Peyer's patch (tissue), 4 donors: ENCODE measurements at regions not wholly inside any gene's neighbourhood (a gene's known extent, or its start where the extent isn't known, plus 50 kb on each side); places are given as distances from the start of the nearest gene placed in this dataset.

Experiments used
- DNase-seq, 3 donors: peaks; one replicate each; pipeline ENCODE4 v3.0.0-alpha.2; 2017 to 2019
- H3K27ac ChIP-seq, 4 donors: fragments of 200-600 bp; sonication (generic); one replicate each; pipeline ENCODE4 v1.5.1; 2016 to 2019
- H3K27me3 ChIP-seq, 2 donors: fragments of 200-600 bp; sonication (generic); one replicate each; pipeline ENCODE4 v1.5.1; 2019
- H3K36me3 ChIP-seq, 3 donors: fragments of 200-600 bp; sonication (generic); one replicate each; pipeline ENCODE4 v1.5.1; 2016 to 2019
- H3K4me1 ChIP-seq, 4 donors: fragments of 200-600 bp; sonication (generic); one replicate each; pipeline ENCODE4 v1.5.1; 2016 to 2019
- H3K4me3 ChIP-seq, 4 donors: fragments of 200-600 bp; sonication (generic); 1 replicate in 3 of 4; 2 replicates in 1 of 4; pipeline ENCODE4 v1.5.1; 2016 to 2019; ENCODE audit warnings: mild to moderate bottlenecking in 1 of 4
- H3K9me3 ChIP-seq, 4 donors: fragments of 200-600 bp; sonication (generic); one replicate each; pipeline ENCODE4 v1.5.1; 2016 to 2019; ENCODE audit warnings: mild to moderate bottlenecking in 1 of 4
- CTCF ChIP-seq, 6 experiments: fragments of 450-650 bp in 4 of 6; fragments of 200-600 bp in 2 of 6; sonication (generic) in 1 of 6; IDR thresholded peaks; one replicate each; pipeline ENCODE4 v1.5.1; 2017 to 2019; ENCODE audit warnings: antibody characterized with exemption in 6 of 6, mild to moderate bottlenecking in 3 of 6, moderate library complexity in 1 of 6
- POLR2A ChIP-seq, 2 donors: fragments of 450-650 bp; IDR thresholded peaks; one replicate each; pipeline ENCODE4 v1.5.1; 2017; ENCODE audit warnings: antibody characterized with exemption in 2 of 2, mild to moderate bottlenecking in 2 of 2, moderate library complexity in 2 of 2

- Histone ChIP-seq H3K4me3 (no peak overlapping the region), H3K27me3 (no peaks in the 10 kb centered on the region), H3K27ac (no peak overlapping the region), H3K9me3 (no peaks in the 10 kb centered on the region), H3K36me3 (no peaks in the 10 kb centered on the region), H3K4me1 (no peaks in the 10 kb centered on the region)
- DNase-seq = no peak
- TF ChIP-seq POLR2A (IDR thresholded peaks at IDR 0.05) (no peak), CTCF (IDR thresholded peaks at IDR 0.05) (no peak)
These were observed 62.8 kb upstream of the CCDC91 start for GRCh38 chr12:28127455-28127854.

- Histone ChIP-seq H3K27me3 (no peaks in the 10 kb centered on the region), H3K9me3 (no peaks in the 10 kb centered on the region), H3K36me3 (no peaks in the 10 kb centered on the region), H3K4me3 (no peak overlapping the region), H3K27ac (no peak overlapping the region), H3K4me1 (no peaks in the 10 kb centered on the region)
- no peak for TF ChIP-seq CTCF (IDR thresholded peaks at IDR 0.05)
- no peak for TF ChIP-seq POLR2A (IDR thresholded peaks at IDR 0.05)
- no peak for DNase-seq
These were observed 61.2 kb upstream of the CCDC91 start for GRCh38 chr12:28129031-28129430.

DNA sequence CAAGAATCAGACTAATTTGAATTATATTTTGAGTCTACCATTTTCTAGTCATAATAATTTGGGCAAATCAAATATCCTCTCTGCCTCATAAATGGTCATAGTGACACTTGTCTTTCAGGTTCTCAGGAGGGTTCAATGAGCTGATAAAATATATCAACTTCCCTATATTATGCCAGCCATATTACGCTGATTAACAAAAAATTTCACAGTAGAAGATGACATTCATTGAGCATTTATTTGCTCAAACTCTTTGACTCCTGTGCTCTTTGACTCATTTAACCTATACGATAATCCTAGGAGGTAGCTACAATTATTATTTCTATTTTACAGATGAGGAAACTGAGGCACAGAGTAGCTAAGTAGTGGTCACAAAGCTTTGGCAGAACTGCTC, 60.0 kb upstream of the CCDC91 start:
- DNase-seq = no peak
- no peak for TF ChIP-seq CTCF (IDR thresholded peaks at IDR 0.05)
- TF ChIP-seq POLR2A (IDR thresholded peaks at IDR 0.05) = no peak
- Histone ChIP-seq H3K4me3 (no peak overlapping the region), H3K4me1 (no peaks in the 10 kb centered on the region), H3K27me3 (no peaks in the 10 kb centered on the region), H3K36me3 (no peaks in the 10 kb centered on the region), H3K9me3 (no peaks in the 10 kb centered on the region), H3K27ac (no peak overlapping the region)

DNA sequence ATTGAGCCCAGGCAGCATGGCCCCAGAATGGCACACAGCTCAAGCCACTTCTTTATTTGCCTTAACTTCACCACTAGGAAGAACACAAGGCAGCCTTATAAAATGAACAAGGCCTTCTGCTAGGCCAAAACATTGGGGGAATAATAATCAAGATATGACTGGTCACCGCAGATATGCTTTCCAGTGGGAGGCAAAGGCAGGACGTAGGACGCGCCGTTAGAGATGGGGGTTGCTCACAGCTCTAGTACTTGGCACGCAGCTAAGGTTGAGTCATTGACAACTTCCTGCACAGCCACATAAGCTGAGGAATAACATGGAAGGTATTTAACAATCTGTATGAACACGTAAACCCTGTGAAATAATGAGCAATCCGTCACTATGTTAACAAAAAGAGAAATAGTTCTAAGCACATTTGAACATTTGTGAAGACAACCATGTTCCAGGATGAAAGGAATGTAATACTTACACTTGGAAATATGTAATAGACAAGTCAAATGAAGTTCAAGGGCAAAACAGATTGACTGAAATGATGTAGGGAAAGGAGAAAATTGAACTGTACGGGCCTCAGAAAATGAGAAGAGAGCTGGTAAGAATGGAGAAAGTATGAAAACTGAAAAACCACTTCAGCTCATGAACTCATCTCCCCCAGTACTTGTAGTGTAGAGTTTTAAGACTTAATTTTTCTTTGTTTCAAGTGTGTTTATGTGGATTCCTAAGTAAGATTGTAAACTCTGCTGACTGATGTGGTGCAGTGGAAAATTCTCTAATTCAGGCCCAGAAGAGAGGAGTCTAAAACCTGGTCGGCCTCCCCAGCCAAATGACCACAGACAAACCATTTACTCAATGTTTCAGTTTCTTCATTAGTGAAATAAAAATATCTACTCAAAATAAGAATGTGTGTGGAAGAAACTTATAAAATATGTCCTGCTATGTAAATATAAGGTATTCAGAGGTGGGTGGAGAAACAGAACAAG, 59.3 kb upstream of the CCDC91 start:
- no peaks in the 10 kb centered on the region for H3K4me1 ChIP-seq
- H3K27ac ChIP-seq = no peak overlapping the region
- H3K36me3 ChIP-seq = no peaks in the 10 kb centered on the region
- no peak for DNase-seq
- no peaks in the 10 kb centered on the region for H3K9me3 ChIP-seq
- no peak for TF ChIP-seq POLR2A (IDR thresholded peaks at IDR 0.05)
- no peak for TF ChIP-seq CTCF (IDR thresholded peaks at IDR 0.05)
- H3K27me3 ChIP-seq = no peaks in the 10 kb centered on the region
- H3K4me3 ChIP-seq = no peak overlapping the region

- Histone ChIP-seq H3K36me3 (no peaks in the 10 kb centered on the region), H3K4me1 (no peaks in the 10 kb centered on the region), H3K27me3 (no peaks in the 10 kb centered on the region), H3K9me3 (no peaks in the 10 kb centered on the region), H3K4me3 (no peak overlapping the region), H3K27ac (no peak overlapping the region)
- TF ChIP-seq POLR2A (IDR thresholded peaks at IDR 0.05) = no peak
- no peak for TF ChIP-seq CTCF (IDR thresholded peaks at IDR 0.05)
- DNase-seq = no peak
These were observed 57.9 kb upstream of the CCDC91 start for GRCh38 chr12:28132398-28132797.
